Mammary epithelial cell (primary cell): ENCODE measurements at regions not wholly inside any gene's neighbourhood (a gene's known extent, or its start where the extent isn't known, plus 50 kb on each side); places are given as distances from the start of the nearest gene placed in this dataset.

Experiments used
- CTCF ChIP-seq, 2 donors: IDR thresholded peaks in 1 of 2; conservative IDR thresholded peaks in 1 of 2; 2 replicates each; pipeline ENCODE4 v1.5.1; 2011 to 2012; ENCODE audit warnings: inconsistent platforms in 2 of 2, low read length in 2 of 2, mild to moderate bottlenecking in 2 of 2, control low read depth in 1 of 2, low read depth in 1 of 2; ENCODE audit not compliant: insufficient read depth in 1 of 2; ENCODE audit errors: extremely low read depth in 1 of 2
- EZH2 ChIP-seq: IDR thresholded peaks from 2 replicates; pipeline ENCODE4 v1.6.1; 2012; ENCODE audit warnings: low read length, inconsistent platforms, borderline replicate concordance

- TF ChIP-seq CTCF (conservative IDR thresholded peaks at IDR 0.05 in 1 of 2, IDR thresholded peaks at IDR 0.05 in 1 of 2; ENCODE audit: extremely low read depth in 1 of 2, insufficient read depth in 1 of 2, low read depth in 1 of 2, low read length in 2 of 2) = no peak
- no peak for TF ChIP-seq EZH2
These were observed 122.3 kb upstream of the CXADR start for GRCh38 chr21:17390569-17390968.
